ENCODE measurements at regions not wholly inside any gene's neighbourhood (a gene's known extent, or its start where the extent isn't known, plus 50 kb on each side); places are given as distances from the start of the nearest gene placed in this dataset.

DNA sequence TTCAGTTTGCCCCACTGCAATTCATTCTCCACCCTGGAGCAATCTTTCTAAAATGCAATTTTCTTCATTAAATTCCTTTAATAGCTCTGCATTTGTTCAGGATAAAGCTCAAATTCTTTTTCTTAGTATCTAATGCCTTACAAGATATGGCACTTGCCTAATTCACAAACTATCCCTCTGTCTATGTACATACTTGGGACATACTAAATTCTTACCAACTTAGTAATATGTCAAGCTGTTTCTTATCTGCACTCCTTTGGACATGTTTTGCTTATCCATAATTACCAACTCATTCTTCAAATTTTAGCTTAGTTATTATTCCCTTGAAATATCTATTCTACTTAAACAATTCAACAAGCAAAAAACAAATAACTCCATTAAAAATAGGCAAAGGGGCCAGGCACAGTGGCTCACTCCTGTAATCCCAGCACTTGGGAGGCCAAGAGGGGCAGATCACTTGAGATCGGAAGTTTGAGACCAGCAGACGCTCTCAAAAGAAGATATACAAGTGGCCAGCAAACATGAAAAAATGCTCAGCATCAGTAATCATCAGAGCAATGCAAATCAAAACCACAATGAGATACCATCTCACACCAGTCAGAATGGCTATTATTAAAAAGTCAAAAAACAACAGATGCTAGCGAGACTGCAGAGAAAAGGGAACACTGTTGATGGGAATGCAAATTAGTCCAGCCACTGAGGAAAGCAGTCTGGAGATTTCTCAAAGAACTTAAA is 96.9 kb downstream of the FAM76B start:
- DNase-seq (ENCODE audit: low read depth in 2 of 2) = no peak

DNA sequence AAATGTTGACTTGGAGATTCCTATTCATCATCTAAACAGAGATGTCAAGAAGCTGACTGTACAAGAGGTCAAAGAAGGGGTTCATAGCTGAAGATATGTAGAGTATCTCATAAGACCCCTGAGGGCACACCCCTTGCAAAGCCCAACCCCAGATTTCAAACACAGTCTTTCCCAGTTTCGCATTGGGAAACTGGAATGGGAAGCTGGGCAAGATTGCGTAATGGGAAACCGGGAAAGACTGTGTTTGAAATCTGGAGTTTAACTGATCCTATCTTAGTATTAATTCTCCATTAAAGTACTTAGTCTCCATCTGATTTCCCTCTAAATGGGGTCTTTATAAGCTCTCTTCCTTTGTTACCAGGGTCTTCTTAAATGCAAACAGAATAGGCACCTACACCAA is 99.5 kb downstream of the FAM76B start:
- no peak for DNase-seq (ENCODE audit: low read depth in 2 of 2)

DNA sequence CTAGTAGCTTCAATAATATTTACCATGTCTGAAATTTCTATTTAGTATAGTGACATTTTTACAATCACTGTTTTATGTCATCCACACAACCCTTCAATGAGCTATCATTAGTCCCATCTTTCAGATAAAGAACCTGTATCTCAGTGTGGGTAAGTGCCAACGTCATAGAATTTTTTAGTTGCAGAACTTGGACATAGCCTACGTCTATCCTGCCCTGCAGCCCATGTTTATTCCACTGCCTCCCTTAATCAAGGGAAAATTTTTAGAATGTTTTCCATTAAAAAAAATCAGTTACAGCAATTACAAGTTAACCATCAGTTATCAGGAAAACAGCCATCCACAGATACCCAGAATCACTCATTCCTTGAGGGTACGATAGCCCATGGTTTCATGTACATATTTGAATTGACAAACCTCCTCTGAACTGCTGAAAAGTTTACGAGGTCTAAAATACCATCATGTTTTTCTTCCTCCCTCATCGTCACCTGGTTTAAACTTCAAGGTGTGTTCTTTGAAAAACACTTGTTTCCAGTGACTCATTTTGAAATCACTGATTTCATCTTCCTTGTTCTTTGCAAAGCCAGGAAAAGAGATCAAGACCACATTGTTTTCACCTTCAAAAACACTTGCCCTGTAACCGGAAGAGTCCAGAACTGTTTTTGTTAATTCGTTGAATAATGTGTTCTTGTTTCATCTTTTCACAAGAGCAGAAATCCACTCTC is 100.9 kb downstream of the FAM76B start:
- no peak for DNase-seq (ENCODE audit: low read depth in 2 of 2)

DNA sequence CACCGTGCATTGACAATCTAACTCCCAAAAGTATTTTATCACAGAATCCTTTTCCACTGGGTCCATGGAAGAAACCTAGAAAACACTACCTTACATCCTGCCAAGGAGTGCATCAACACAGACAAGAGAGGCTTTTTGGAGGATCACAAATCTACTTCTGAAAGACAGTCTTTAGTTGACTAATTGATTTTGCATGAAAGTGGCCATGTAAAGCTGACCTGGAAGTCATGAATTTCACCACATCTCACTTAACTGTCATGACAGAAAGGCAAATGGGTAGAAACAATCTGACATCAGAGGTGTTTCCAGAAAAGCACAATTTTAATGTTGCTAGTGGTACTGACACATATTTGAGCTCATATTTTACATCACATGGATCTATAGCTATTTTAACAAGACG is 101.6 kb downstream of the FAM76B start:
- DNase-seq (ENCODE audit: low read depth in 2 of 2) = no peak

DNA sequence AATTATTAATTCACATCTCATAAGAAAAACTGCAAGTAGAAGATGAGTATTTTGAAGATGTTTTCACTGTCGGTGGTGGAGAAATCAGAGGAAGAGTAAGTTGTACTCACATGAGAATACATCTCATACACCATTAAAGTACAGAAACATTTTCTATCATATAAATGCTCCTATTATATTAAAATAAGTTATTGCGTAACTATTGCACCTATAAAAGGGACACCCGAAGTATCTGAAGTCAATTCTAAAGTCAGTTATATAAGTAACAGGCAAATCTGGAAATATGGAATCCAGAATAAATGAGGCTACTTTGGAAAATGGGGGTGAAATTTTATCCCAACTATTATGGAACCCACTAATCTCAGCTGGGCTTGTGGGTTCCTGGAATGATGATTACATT is 103.3 kb downstream of the FAM76B start:
- DNase-seq (ENCODE audit: low read depth in 2 of 2) = no peak

DNA sequence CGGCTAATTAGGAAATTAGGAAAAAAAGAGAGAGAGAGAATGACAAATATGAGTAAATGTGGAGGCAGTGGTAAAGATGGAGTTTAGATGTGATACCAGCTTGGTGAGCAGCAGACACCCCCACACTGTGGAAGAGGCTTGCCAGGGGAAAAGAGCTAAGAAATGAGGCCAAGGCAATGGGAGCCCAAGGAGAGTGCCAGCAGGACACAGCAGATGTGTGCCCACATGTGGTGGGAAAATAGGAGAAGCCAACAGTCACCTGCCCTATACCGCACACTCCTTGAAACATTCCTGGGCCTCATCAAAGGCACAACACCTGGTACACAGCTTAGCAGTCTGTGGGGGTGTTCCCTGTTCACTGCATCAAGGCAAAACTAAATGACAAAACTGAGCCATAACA is 104.9 kb downstream of the FAM76B start:
- DNase-seq (ENCODE audit: low read depth in 2 of 2) = no peak

DNA sequence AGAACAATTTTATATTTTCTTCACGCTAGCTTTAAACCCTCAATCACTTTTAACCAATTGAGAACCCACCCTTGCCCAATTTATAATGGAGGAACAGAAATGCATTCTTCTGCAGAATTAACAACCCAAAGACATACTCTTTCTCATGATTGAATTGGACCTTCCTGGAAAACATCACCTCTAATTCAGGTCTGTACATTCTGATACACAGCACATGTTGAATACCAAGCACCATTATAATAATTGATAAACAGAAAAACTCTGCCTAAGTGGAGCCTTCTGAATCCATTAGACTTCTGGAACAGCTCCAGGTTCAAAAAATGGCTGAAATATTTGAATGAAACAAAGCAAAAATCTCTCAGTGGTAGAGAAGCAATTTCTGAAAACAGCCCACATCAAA is 105.4 kb downstream of the FAM76B start:
- DNase-seq (ENCODE audit: low read depth in 2 of 2) = no peak

DNA sequence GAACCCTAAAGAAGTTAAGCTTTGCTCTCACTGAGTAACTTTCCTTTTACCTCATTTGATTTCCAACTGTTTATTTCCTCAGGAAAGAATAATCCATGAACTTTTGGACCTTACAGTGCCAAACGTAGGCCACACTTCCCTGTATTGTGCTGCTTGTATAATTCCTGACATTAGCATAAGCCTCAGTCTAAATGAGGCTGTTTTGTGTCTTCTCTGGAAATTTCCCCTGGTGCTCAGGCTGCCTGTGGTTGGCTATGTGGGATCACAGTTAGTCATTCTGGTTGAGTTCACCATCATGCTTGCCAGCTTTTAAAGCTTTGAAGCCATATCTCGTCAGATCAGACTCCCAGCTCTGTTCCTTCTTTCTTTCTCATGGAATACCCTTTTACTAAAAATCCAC is 107.0 kb downstream of the FAM76B start:
- no peak for DNase-seq (ENCODE audit: low read depth in 2 of 2)

DNA sequence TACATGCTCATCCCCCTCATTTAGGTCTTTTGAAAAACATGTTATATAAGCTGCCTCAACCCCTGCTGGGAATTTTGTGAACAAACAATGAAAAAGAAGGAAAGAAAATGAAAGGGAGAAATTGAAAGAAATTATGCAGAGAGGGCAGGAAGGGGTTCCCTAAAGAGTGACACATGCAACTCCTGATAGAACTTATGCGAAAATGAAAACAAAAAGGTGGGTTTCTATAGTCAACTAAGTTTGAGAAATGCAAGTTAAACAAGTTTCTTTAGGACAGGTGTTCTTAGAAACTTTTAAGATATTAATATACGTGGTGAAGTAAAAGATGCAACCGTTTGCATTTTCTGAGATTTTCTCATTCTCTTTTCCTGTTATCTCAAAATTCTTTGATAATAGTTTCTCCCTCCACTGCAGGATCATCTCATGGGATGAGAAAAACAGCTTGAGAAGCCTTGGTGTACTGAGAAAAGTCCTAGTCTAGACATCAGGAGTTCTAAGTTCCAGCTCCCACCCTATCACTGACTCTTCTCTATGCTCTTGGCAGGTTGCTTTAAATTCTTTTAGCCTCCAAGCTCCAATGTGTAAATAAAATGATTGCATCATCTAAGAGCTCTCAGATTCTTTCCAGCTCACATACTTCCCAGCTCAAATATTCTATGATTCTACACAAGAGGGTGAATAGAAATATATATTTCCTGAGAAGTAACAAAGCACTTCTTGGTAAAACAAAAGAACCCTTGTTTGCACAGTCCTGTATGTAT is 109.2 kb downstream of the FAM76B start:
- no peak for DNase-seq (ENCODE audit: low read depth in 2 of 2)

DNA sequence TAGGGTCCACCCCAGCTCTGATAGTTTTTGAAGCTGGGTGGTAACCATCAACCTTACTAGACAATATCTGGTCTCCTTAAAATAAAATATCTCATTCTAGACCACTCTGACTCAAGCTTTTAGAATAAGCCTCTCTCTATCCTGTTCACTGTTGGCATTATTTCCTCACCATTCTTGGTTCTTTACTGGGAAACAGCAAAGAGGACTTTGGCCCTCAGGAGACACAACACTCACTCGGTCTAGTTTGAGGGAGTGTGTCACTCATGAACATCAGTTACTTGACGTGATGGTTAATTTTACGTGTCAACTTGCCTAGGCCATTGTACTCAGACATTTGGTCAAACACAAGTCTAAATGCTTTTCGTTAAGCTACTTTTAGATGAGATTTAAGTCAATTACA is 110.6 kb downstream of the FAM76B start:
- DNase-seq (ENCODE audit: low read depth in 2 of 2) = no peak

DNA sequence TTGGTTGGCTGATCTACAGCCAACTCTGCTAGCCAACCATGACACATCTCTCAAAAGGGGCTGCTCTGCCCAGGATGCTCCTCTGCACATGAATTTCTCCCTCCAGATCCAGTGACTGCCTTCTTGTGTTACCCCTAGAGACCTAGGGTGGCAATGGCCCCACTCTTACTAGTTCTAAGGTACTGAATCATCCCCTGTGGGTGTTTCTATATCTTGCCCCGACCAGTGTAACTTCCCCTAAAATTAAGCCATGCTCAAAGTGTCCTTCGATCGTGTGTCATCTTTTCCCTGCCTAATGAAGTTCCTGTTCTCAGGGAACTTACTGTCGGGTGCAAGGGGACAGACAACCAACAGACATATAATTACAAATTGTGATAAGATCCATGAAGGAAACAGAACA is 113.3 kb downstream of the FAM76B start:
- DNase-seq (ENCODE audit: low read depth in 2 of 2) = no peak

DNA sequence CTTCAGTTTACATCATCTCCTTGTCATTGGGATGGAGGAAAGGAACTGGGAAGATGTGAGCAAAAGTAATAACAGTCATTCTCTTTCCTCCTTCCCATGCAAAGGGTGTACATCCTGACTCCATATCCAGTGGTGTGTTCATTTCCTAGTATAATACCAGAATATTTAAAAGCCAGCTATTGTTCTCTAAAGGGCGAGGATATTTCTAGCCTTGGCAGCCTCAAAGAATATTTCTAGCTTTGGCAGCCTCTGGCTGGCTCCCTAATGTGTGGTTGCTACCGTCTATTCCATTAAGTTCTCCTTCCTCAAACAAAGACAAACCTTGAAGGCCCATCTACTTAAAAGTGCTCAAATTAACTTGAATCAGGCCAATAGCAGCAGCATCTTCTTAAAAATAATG is 114.0 kb downstream of the FAM76B start:
- DNase-seq (ENCODE audit: low read depth in 2 of 2) = no peak

DNA sequence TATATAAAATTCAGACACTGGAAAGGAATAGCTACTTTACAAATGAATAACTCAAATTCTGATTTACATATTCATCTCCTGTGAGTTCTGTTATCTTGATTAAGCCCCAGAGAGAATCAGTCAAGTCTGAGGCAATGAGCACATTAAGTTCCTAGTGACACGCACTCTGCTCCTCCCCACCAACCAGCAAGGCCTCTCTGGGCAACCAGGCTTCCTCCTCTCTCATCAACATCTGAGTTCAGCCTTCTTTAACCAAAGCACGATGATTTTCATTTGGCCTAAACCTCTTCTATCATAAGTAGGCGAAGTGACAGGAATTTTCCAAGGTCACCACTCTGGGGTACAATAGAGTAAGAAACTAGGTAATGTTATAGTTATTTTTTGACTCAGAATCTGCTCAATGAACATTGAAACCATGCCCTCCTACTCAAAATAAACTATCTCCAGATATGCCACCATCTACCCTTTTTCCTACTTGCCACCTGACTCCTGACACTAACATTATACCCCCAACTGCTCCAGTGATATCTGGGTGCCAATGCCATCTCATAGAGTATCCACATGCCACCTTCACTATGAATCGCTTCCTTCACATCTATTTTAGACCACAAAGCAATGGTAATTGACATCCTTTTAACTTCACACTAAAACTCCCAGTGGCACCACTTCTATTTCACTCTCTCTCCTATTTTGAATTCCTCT is 114.8 kb downstream of the FAM76B start:
- DNase-seq (ENCODE audit: low read depth in 2 of 2) = peak in 1 of 2 donors; percentile 18

DNA sequence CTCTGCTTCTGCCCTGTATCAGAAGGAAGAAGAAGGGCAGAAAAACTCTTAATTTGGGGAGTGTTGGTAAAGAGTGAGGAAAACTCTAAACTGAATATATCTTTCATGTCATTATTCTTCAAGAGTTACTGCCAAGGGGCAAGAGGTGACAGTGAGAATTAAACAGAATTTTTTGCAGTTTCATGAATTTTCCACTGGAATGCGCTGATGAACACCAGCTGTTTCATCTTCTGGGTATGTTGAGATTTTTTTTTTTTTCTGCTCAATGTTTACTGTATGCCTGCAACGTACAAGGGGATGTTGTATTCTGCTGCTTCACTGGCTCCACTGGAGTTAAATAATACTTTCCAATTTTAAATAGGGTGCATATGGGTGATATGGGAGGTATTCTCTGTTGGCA is 117.8 kb downstream of the FAM76B start:
- DNase-seq (ENCODE audit: low read depth in 2 of 2) = no peak

DNA sequence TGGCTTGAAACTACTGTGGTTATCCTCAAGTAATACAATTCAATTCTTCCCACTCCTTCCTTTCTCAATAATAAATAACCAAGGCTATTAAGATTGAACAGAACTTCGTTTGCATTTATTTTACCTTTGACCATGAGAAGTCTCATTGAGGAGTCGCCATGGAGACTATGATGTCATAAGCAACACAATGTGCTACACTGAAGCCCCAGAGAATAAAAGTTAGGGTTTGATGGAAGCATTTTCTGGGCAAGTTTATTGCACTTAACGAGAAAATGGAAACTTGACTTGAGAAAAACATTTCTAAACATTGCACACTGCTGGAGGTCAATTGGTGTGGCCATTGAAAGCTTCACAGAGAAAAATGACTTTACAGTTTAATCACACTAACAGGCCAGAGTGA is 121.5 kb downstream of the FAM76B start:
- no peak for DNase-seq (ENCODE audit: low read depth in 2 of 2)

DNA sequence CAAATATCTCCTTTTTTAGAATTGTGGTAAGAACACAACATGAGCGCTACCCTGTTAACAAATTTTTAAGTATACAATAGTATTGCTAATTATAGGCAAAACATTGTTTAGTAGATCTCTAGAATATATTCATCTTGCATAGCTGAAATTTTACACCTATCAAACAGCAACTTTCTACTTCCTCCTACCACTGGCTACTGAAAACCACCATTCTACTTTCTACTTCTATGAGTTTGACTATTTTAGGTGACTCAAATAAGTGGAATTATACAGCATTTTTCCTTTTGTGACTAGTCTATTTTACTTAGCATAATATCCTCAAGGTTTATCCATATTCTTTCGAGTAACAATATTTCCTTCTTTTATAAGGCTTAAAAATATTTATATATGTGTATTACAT is 128.4 kb downstream of the FAM76B start:
- DNase-seq (ENCODE audit: low read depth in 2 of 2) = no peak

DNA sequence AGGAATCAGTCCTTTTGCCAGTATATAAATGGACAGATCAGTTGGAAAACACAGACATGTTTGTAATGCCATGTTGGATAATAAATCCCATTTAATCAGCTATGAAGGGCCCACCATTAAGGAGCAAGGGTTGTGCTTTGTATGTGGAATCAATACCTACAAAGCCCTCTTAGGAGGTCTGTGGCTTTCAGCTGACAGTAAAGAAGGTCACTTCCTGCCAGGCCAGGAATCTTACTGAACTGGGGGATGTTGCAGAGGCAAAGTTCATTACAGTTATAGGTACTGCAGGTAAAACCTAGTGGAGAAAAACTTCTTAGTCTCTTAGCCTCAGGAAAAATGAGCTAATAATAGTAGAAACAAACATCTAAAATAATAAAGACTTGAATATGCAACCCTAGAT is 129.5 kb downstream of the FAM76B start:
- DNase-seq (ENCODE audit: low read depth in 2 of 2) = no peak

DNA sequence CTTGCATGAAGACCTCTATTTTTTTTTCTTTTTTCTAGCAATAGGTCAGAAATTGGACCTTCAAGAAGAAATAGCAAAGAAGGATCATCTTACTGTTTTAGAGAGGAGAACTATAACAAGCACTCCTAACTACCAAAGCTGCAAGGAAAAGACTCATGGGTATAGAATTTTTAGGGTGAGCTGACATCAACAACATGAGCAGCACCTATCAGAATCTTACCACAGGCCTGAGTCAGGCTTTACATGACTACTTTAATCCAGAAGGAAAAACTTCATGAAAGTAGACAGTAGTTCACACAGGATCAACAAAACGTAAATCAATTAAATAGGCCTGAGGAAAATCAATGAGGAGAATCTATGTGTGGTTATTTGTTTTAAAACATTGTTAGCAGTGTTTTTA is 130.5 kb downstream of the FAM76B start:
- no peak for DNase-seq (ENCODE audit: low read depth in 2 of 2)

DNA sequence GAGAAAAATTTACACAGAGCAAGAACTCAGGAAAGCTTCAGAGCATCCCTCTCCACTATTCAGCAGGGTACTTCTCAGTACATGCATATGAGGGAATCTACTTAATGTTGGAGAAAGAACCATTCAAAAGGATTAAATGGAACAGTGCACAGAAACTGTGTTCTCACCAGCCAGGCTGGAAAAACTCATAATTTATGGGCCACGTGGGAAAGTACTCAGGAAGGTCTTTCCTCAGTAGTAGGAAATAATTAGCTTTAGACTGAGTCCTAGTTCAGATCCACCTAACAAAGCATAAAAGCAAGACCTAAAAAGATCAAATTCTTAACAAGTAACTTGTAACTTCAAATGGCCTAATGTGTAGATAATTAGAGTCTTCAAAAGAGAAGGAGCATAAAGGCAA is 134.0 kb downstream of the FAM76B start:
- no peak for DNase-seq (ENCODE audit: low read depth in 2 of 2)

DNA sequence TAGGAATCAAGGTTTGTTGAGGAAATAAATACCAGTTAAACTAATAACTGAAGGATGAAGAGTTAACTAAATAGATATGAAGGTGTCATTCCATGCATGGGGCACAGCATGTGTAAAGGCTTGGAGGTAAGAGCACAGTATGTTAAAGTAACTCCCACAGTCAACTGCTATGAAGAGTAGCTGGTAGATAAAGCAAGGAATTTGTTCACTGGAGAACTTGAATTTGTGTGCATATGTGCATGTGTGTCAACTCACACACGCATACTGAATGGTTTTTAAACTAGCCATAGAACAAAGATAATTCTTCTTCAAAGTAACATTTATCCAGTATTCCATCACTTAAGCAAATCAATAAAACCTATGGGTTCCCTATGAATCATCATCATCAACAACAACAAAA is 135.9 kb downstream of the FAM76B start:
- DNase-seq (ENCODE audit: low read depth in 2 of 2) = no peak

DNA sequence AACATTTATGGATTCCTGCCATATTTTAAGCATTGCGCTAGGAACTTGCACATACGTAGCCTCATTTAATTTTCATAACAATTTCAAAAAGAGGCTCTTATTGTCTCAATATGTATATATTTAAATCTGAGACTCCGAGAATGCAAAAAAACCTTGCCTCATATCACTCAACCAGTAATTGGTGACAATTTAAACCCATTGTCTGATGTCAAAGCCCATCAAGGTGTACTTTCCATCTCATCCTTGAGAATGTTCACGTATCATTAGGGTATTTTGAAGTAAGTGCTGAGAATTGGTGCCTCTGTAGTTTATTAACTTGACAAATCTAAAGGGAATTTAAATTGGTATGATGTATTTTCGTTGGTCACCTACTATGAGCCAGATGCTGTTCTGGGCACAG is 136.5 kb downstream of the FAM76B start:
- no peak for DNase-seq (ENCODE audit: low read depth in 2 of 2)

DNA sequence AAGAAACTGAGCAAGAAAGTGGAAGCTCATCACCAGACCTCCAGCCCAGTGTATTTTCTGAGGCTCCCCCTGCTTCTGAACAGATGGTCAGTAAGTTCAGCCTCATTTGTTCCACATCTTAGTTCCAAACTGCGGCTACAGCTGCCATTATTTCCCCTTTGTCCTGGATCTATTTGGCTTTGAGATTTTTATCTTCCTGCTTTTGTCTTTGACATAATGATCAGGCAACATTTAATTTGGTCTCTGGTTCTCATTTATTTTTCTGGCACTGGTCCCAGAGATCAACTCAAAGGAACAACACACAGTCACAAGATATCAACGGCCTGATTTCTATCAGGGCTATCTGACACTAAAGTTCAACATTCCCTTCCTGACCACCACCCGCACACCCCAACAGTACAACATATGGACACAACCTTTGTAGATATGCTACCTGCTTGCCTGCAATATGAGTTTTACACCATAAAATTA is 137.5 kb downstream of the FAM76B start:
- DNase-seq (ENCODE audit: low read depth in 2 of 2) = no peak
